Fibroblast of the aortic adventitia (primary cell): ENCODE measurements at regions not wholly inside any gene's neighbourhood (a gene's known extent, or its start where the extent isn't known, plus 50 kb on each side); places are given as distances from the start of the nearest gene placed in this dataset.

ENCODE experiments used
- DNase-seq: peaks from one replicate; pipeline ENCODE4 v3.0.0-alpha.2; 2010; ENCODE audit warnings: low read depth
- H3K4me3 ChIP-seq: 2 replicates; pipeline ENCODE4 v1.5.1; 2011; ENCODE audit warnings: low read depth, mild to moderate bottlenecking, control low read depth, low read length, moderate library complexity
- CTCF ChIP-seq: IDR thresholded peaks from 2 replicates; pipeline ENCODE4 v1.5.1; 2011; ENCODE audit warnings: mild to moderate bottlenecking, low read length, control low read depth, inconsistent platforms; ENCODE audit not compliant: insufficient read depth

- no peak for DNase-seq
- TF ChIP-seq CTCF, result no peak
Measured at GRCh38 chr6:6842291-6842690, 253.8 kb downstream of the LY86 start.

GRCh38 chr6:6843057-6843627, 254.6 kb downstream of the LY86 start:
- TF ChIP-seq CTCF, result no peak
- DNase-seq, result peak; percentile 6

More at GRCh38 chr6:6842291-6842690, 253.8 kb downstream of the LY86 start:
- no peak overlapping the region for H3K4me3 ChIP-seq

GRCh38 chr6:6843777-6844176, 255.3 kb downstream of the LY86 start:
- DNase-seq, result no peak
- H3K4me3 ChIP-seq, result no peak overlapping the region
- no peak for TF ChIP-seq CTCF

More at GRCh38 chr6:6843057-6843627, 254.6 kb downstream of the LY86 start:
- no peak overlapping the region for H3K4me3 ChIP-seq

- DNase-seq, result no peak
- no peak overlapping the region for H3K4me3 ChIP-seq
- no peak for TF ChIP-seq CTCF
Measured at GRCh38 chr6:6844530-6844929, 256.0 kb downstream of the LY86 start.

- DNase-seq, result no peak
- no peak overlapping the region for H3K4me3 ChIP-seq
- TF ChIP-seq CTCF, result no peak
Measured at GRCh38 chr6:6845603-6846002, 257.1 kb downstream of the LY86 start.

GRCh38 chr6:6847591-6847990, 259.1 kb downstream of the LY86 start:
- TF ChIP-seq CTCF, result no peak

More at GRCh38 chr6:6847591-6847990, 259.1 kb downstream of the LY86 start:
- H3K4me3 ChIP-seq, result no peak overlapping the region
- DNase-seq, result no peak
